H1 (cell line): ENCODE measurements at regions not wholly inside any gene's neighbourhood (a gene's known extent, or its start where the extent isn't known, plus 50 kb on each side); places are given as distances from the start of the nearest gene placed in this dataset.

Source experiments
- CTCF ChIA-PET: fragments of 300-600 bp; sonication (Branson Sonifier 250); formaldehyde crosslinking; loops from one replicate; lab custom pipeline; 2021; ENCODE audit not compliant: partially characterized antibody; lab: Charles Lee
- POLR2A ChIA-PET: fragments of 300-600 bp; sonication (Branson Sonifier 250); formaldehyde crosslinking; loops from one replicate; lab custom pipeline; 2021; ENCODE audit warnings: inconsistent platforms; ENCODE audit not compliant: partially characterized antibody; lab: Charles Lee
- DNase-seq, 2 experiments: peaks; one replicate each; pipeline versions ENCODE4 v3.0.0 to v3.0.0-alpha.2; 2010 to 2022; ENCODE audit warnings: low spot score in 2 of 2, low read depth in 1 of 2, mixed read lengths in 1 of 2
- FAIRE-seq: peaks from 2 replicates; lab custom pipeline; 2011; peaks lifted over from hg19 to GRCh38; lab: Jason Lieb, UNC
- H2AFZ ChIP-seq: 2 replicates; pipeline ENCODE4 v1.8.1; 2012; ENCODE audit warnings: low read length, inconsistent platforms
- H2AK5ac ChIP-seq: 2 replicates; pipeline ENCODE4 v1.6.1; 2013; ENCODE audit warnings: low read depth, low read length
- H2BK120ac ChIP-seq: replicated peaks from 2 replicates; pipeline ENCODE3; 2013; ENCODE audit warnings: low read depth, low read length, inconsistent platforms
- H2BK12ac ChIP-seq: 2 replicates; pipeline ENCODE4 v1.6.1; 2013; ENCODE audit warnings: low read depth, low read length
- H2BK15ac ChIP-seq: 2 replicates; pipeline ENCODE4 v1.6.1; 2013; ENCODE audit warnings: low read length
- H2BK20ac ChIP-seq: 2 replicates; pipeline ENCODE4 v1.6.1; 2013; ENCODE audit warnings: low read length
- H2BK5ac ChIP-seq: 2 replicates; pipeline ENCODE4 v1.6.1; 2013; ENCODE audit warnings: low read depth, low read length
- H3K14ac ChIP-seq: 2 replicates; pipeline ENCODE4 v1.6.1; 2013; ENCODE audit warnings: inconsistent platforms; ENCODE audit not compliant: insufficient read length
- H3K18ac ChIP-seq: 2 replicates; pipeline ENCODE4 v1.6.1; 2013; ENCODE audit warnings: low read length; ENCODE audit errors: extremely low read depth
- H3K23ac ChIP-seq: 2 replicates; pipeline ENCODE4 v1.6.1; 2013; ENCODE audit warnings: inconsistent platforms; ENCODE audit not compliant: insufficient read length
- H3K23me2 ChIP-seq: 2 replicates; pipeline ENCODE4 v1.6.1; 2013; ENCODE audit warnings: low read depth, low read length
- H3K27ac ChIP-seq: 2 replicates; pipeline ENCODE4 v1.6.1; 2011; ENCODE audit warnings: low read depth, low read length, inconsistent platforms
- H3K27me3 ChIP-seq, 4 experiments: replicated peaks in 1 of 4; 1 replicate in 1 of 4; 2 replicates in 3 of 4; pipeline versions ENCODE4 v1.6.1 to v1.8.1; 2011 to 2013; ENCODE audit warnings: low read length in 3 of 4, mild to moderate bottlenecking in 3 of 4, inconsistent platforms in 2 of 4, mixed read lengths in 2 of 4, moderate library complexity in 1 of 4; ENCODE audit not compliant: control insufficient read depth in 3 of 4, insufficient read depth in 3 of 4; ENCODE audit errors: extremely low read depth in 1 of 4
- H3K36me3 ChIP-seq, 4 experiments: 2 replicates each; pipeline versions ENCODE4 v1.6.1 to v1.8.1; 2011 to 2013; ENCODE audit warnings: mild to moderate bottlenecking in 4 of 4, low read length in 3 of 4, moderate library complexity in 2 of 4, control low read depth in 1 of 4, inconsistent platforms in 1 of 4; ENCODE audit not compliant: insufficient read depth in 4 of 4, control insufficient read depth in 2 of 4
- H3K4ac ChIP-seq: replicated peaks from 2 replicates; pipeline ENCODE3; 2013; ENCODE audit warnings: low read length, low read depth, mixed read lengths, inconsistent platforms; ENCODE audit not compliant: insufficient read length
- H3K4me1 ChIP-seq, 4 experiments: replicated peaks in 1 of 4; 1 replicate in 1 of 4; 2 replicates in 3 of 4; pipeline versions ENCODE4 v1.6.1 to v1.8.1; 2011 to 2013; ENCODE audit warnings: low read length in 3 of 4, inconsistent platforms in 2 of 4, mixed read lengths in 1 of 4; ENCODE audit not compliant: insufficient read depth in 4 of 4, control insufficient read depth in 3 of 4
- H3K4me2 ChIP-seq, 2 experiments: 2 replicates each; pipeline versions ENCODE4 v1.6.1 to v1.8.1; 2011 to 2013; ENCODE audit warnings: low read depth in 2 of 2, low read length in 2 of 2, control low read depth in 1 of 2, inconsistent platforms in 1 of 2, mild to moderate bottlenecking in 1 of 2; ENCODE audit not compliant: insufficient read depth in 1 of 2
- H3K4me3 ChIP-seq, 4 experiments: fragments of 200-600, 300-600 bp in 1 of 4; sonication (generic), shearing (Covaris generic), sonication (Bioruptor Twin) in 1 of 4; 2 replicates each; pipeline versions ENCODE4 v1.5.1 to v1.8.1; 2011 to 2016; ENCODE audit warnings: low read length in 4 of 4, low read depth in 3 of 4, control low read depth in 2 of 4, inconsistent platforms in 2 of 4, mild to moderate bottlenecking in 2 of 4, mixed read lengths in 1 of 4, moderate library complexity in 1 of 4; ENCODE audit not compliant: insufficient read depth in 2 of 4; ENCODE audit errors: extremely low read depth in 1 of 4
- H3K56ac ChIP-seq: replicated peaks from 2 replicates; pipeline ENCODE3; 2013; ENCODE audit warnings: low read depth, mild to moderate bottlenecking, mixed read lengths, low read length, inconsistent platforms; ENCODE audit not compliant: insufficient read length
- H3K79me1 ChIP-seq: 2 replicates; pipeline ENCODE4 v1.6.1; 2013; ENCODE audit warnings: low read depth, low read length, control low read depth
- H3K79me2 ChIP-seq, 2 experiments: 2 replicates each; pipeline versions ENCODE4 v1.6.1 to v1.8.1; 2012 to 2013; ENCODE audit warnings: low read length in 2 of 2, mild to moderate bottlenecking in 2 of 2, inconsistent platforms in 1 of 2; ENCODE audit not compliant: insufficient read depth in 2 of 2, control insufficient read depth in 1 of 2
- H3K9ac ChIP-seq, 4 experiments: replicated peaks in 1 of 4; 1 replicate in 1 of 4; 2 replicates in 3 of 4; pipeline versions ENCODE4 v1.6.1 to v1.8.1; 2011 to 2013; ENCODE audit warnings: low read depth in 3 of 4, low read length in 3 of 4, control low read depth in 2 of 4, mild to moderate bottlenecking in 2 of 4, moderate library complexity in 2 of 4, inconsistent platforms in 1 of 4; ENCODE audit errors: extremely low read depth in 1 of 4
- H3K9me3 ChIP-seq, 2 experiments: 2 replicates each; pipeline versions ENCODE4 v1.6.1 to v1.8.1; 2012 to 2013; ENCODE audit warnings: mild to moderate bottlenecking in 2 of 2, moderate library complexity in 2 of 2, control low read depth in 1 of 2, inconsistent platforms in 1 of 2, low read depth in 1 of 2, low read length in 1 of 2, mixed read lengths in 1 of 2; ENCODE audit not compliant: insufficient read depth in 2 of 2
- H4K20me1 ChIP-seq, 2 experiments: replicated peaks in 1 of 2; 2 replicates each; pipeline versions ENCODE3 to v1.8.1; 2011 to 2013; ENCODE audit warnings: inconsistent platforms in 2 of 2, low read length in 2 of 2, mild to moderate bottlenecking in 1 of 2; ENCODE audit not compliant: insufficient read depth in 2 of 2, control insufficient read depth in 1 of 2
- H4K5ac ChIP-seq: 2 replicates; pipeline ENCODE4 v1.6.1; 2013; ENCODE audit warnings: low read length, low read depth, mixed read lengths, inconsistent platforms; ENCODE audit not compliant: insufficient read length
- H4K8ac ChIP-seq: 2 replicates; pipeline ENCODE4 v1.8.0; 2013; ENCODE audit warnings: mild to moderate bottlenecking, moderate library complexity, low read length, inconsistent platforms; ENCODE audit not compliant: insufficient read depth; ENCODE audit errors: extremely low read depth
- H4K91ac ChIP-seq: replicated peaks from 2 replicates; pipeline ENCODE3; 2013; ENCODE audit warnings: low read length, mixed read lengths, inconsistent platforms; ENCODE audit not compliant: insufficient read length
- CHD1 ChIP-seq: IDR thresholded peaks from 2 replicates; pipeline ENCODE4 v1.6.1; 2012; ENCODE audit warnings: low read depth, low read length, improper control_type of control experiment
- CTCF ChIP-seq, 3 experiments: IDR thresholded peaks; 1 replicate in 2 of 3; 2 replicates in 1 of 3; pipeline versions ENCODE4 v1.5.1 to v1.6.1; 2011; ENCODE audit warnings: low read length in 3 of 3, mild to moderate bottlenecking in 3 of 3, inconsistent platforms in 2 of 3, low read depth in 1 of 3, moderate library complexity in 1 of 3; ENCODE audit not compliant: insufficient read depth in 1 of 3; ENCODE audit errors: control extremely low read depth in 1 of 3
- NRF1 ChIP-seq: IDR thresholded peaks from 2 replicates; pipeline ENCODE4 v1.6.1; 2011; ENCODE audit warnings: mild to moderate bottlenecking, low read depth, low read length, improper control_type of control experiment
- RNF2 ChIP-seq: fragments of 200-900, 300-1000 bp; sonication (generic); IDR thresholded peaks from 2 replicates; pipeline ENCODE4 v1.7.1; 2016; ENCODE audit warnings: borderline replicate concordance, low read depth, mild to moderate bottlenecking, antibody characterized with exemption, low read length; ENCODE audit not compliant: poor library complexity, severe bottlenecking; ENCODE audit errors: missing control alignments
- WGBS, 2 experiments: shearing (Covaris generic) in 1 of 2; methylation state at CpG; one replicate each; pipeline versions ENCODE4 v1.1.6 to v1.1.7; 2013 to 2015; ENCODE audit warnings: low lambda C conversion rate in 2 of 2, mixed read lengths in 2 of 2, inconsistent platforms in 1 of 2, low coverage in 1 of 2, missing lambda C conversion rate in 1 of 2; ENCODE audit not compliant: insufficient replicate concordance in 2 of 2, insufficient coverage in 1 of 2, insufficient read length in 1 of 2; ENCODE audit errors: extremely low coverage in 1 of 2, missing lambda C conversion rate in 1 of 2; 5-methylcytosine and 5-hydroxymethylcytosine counted together

- no peak overlapping the region for H2BK12ac ChIP-seq
Measured at GRCh38 chr9:118426772-118427171, 722.6 kb downstream of the TLR4 start.

More at GRCh38 chr9:118426772-118427171, 722.6 kb downstream of the TLR4 start:
- Histone ChIP-seq H3K4ac (no peak overlapping the region), H4K91ac (no peak overlapping the region), H2BK15ac (no peak overlapping the region), H2BK120ac (no peak overlapping the region), H4K20me1 (no peaks in the 10 kb centered on the region), H3K4me2 (no peak overlapping the region), H2AK5ac (no peak overlapping the region), H3K9ac (no peak overlapping the region), H3K27ac (no peak overlapping the region), H2BK20ac (no peak overlapping the region), H3K27me3 (no peaks in the 10 kb centered on the region), H3K56ac (no peak overlapping the region), H3K79me1 (no peaks in the 10 kb centered on the region), H2BK5ac (no peak overlapping the region), H3K23me2 (no peaks in the 10 kb centered on the region), H2AFZ (no peak overlapping the region), H3K9me3 (no peaks in the 10 kb centered on the region), H4K8ac (no peak overlapping the region), H3K79me2 (no peaks in the 10 kb centered on the region), H3K23ac (no peak overlapping the region), H3K18ac (no peak overlapping the region), H3K4me3 (no peak overlapping the region), H4K5ac (no peak overlapping the region), H3K14ac (no peak overlapping the region), H3K36me3 (no peaks in the 10 kb centered on the region), H3K4me1 (no peaks in the 10 kb centered on the region)
- FAIRE-seq: no peak
- ChIA-PET CTCF (no interaction called here), POLR2A (no interaction called here)
- 95% methylated on average over 1 of the region's 1 CpG; no CpG with 5 or more reads in 1 of the 2 experiments for WGBS, 2 experiments
- DNase-seq: no peak
- no peak for TF ChIP-seq CTCF (IDR thresholded peaks at IDR 0.05; ENCODE audit: control extremely low read depth in 1 of 3, insufficient read depth in 1 of 3, low read depth in 1 of 3, low read length in 3 of 3)
- TF ChIP-seq CHD1: no peak
- no peak for TF ChIP-seq RNF2
- TF ChIP-seq NRF1: no peak
